ENCODE measurements at regions not wholly inside any gene's neighbourhood (a gene's known extent, or its start where the extent isn't known, plus 50 kb on each side); places are given as distances from the start of the nearest gene placed in this dataset.

GRCh38 chr20:24866008-24866407, 83.1 kb upstream of the CST7 start:
- H2AFZ ChIP-seq (ENCODE audit: low read depth, low read length) = no peak overlapping the region
- WGBS (ENCODE audit: insufficient coverage, low coverage, missing lambda C conversion rate) = 0% methylated on average over 1 of the region's 1 CpG
- no peak overlapping the region for H3K4me2 ChIP-seq (ENCODE audit: insufficient read depth, low read length)
- H3K36me3 ChIP-seq (ENCODE audit: control insufficient read depth, insufficient read depth, low read length) = no peaks in the 10 kb centered on the region
- ChIA-PET POLR2A (no interaction called here), CTCF (ENCODE audit: low intra/inter-chr PET ratio) (no interaction called here)
- H3K4me1 ChIP-seq (replicated peaks in 1 of 2; ENCODE audit: control insufficient read depth in 2 of 2, insufficient read depth in 2 of 2, low read length in 2 of 2) = no peaks in the 10 kb centered on the region
- no peaks in the 10 kb centered on the region for H3K9me1 ChIP-seq (ENCODE audit: control insufficient read depth, insufficient read depth, low read length)
- H3K79me2 ChIP-seq (ENCODE audit: control insufficient read depth, insufficient read depth, low read length) = no peaks in the 10 kb centered on the region
- in situ Hi-C loops (cut with MboI) (no loop called here), intact Hi-C loops (cut with micrococcal nuclease) (no loop called here)
- ATAC-seq (no peak), DNase-seq (ENCODE audit: extremely low read depth in 1 of 4, low spot score in 3 of 4) (no peak), FAIRE-seq (no peak)
- no TSS peak for BruUV-seq (replicated peaks)
- no peaks in the 10 kb centered on the region for H3K9me3 ChIP-seq (replicated peaks; ENCODE audit: control insufficient read depth, insufficient read depth, low read depth, low read length)
- H3K27me3 ChIP-seq (ENCODE audit: control insufficient read depth in 2 of 2, insufficient read depth in 2 of 2, low read length in 2 of 2) = no peaks in the 10 kb centered on the region
- H3K4me3 ChIP-seq = no peak overlapping the region
- H4K20me1 ChIP-seq (replicated peaks; ENCODE audit: control insufficient read depth, insufficient read depth, low read length) = no peaks in the 10 kb centered on the region
- H3K27ac ChIP-seq (ENCODE audit: extremely low read depth, low read depth, low read length) = no peak overlapping the region
- no peak overlapping the region for H3K9ac ChIP-seq (ENCODE audit: insufficient read depth in 1 of 2, low read depth in 2 of 2, low read length in 2 of 2)
- no peak for TF ChIP-seq POLR2H (tag; IDR thresholded peaks at IDR 0.05; ENCODE audit: low read depth)
- TF ChIP-seq ZNF184 (CRISPR knock-in tag; IDR thresholded peaks at IDR 0.05) = no peak
- no peak for TF ChIP-seq ZBTB5 (IDR thresholded peaks at IDR 0.05)

GRCh38 chr20:24866742-24867141, 82.3 kb upstream of the CST7 start:
- H4K20me1 ChIP-seq (replicated peaks; ENCODE audit: control insufficient read depth, insufficient read depth, low read length) = no peaks in the 10 kb centered on the region
- H3K36me3 ChIP-seq (ENCODE audit: control insufficient read depth, insufficient read depth, low read length) = no peaks in the 10 kb centered on the region
- no peak for TF ChIP-seq MAFF (IDR thresholded peaks at IDR 0.05; ENCODE audit: low read length)
- no peak for TF ChIP-seq ZNF408 (CRISPR knock-in tag; IDR thresholded peaks at IDR 0.05; ENCODE audit: low read depth)
- TF ChIP-seq ZBTB17 (CRISPR knock-in tag; IDR thresholded peaks at IDR 0.05) = no peak
- no peak for TF ChIP-seq RUNX1 (IDR thresholded peaks at IDR 0.05; ENCODE audit: low read depth)
- no peak for TF ChIP-seq SREBF1 (IDR thresholded peaks at IDR 0.05; ENCODE audit: borderline replicate concordance, low read depth, low read length)
- TF ChIP-seq HINFP (tag; conservative IDR thresholded peaks at IDR 0.05; ENCODE audit: low read depth) = no peak
- no peak for TF ChIP-seq KDM2B (CRISPR knock-in tag; IDR thresholded peaks at IDR 0.05)
- TF ChIP-seq ZNF175 (CRISPR knock-in tag; IDR thresholded peaks at IDR 0.05; ENCODE audit: low read depth) = no peak
- H3K9ac ChIP-seq (ENCODE audit: insufficient read depth in 1 of 2, low read depth in 2 of 2, low read length in 2 of 2) = no peak overlapping the region
- H3K27me3 ChIP-seq (ENCODE audit: control insufficient read depth in 2 of 2, insufficient read depth in 2 of 2, low read length in 2 of 2) = no peaks in the 10 kb centered on the region
- H3K4me2 ChIP-seq (ENCODE audit: insufficient read depth, low read length) = no peak overlapping the region
- no peak for FAIRE-seq
- H3K9me1 ChIP-seq (ENCODE audit: control insufficient read depth, insufficient read depth, low read length) = no peaks in the 10 kb centered on the region
- DNase-seq (ENCODE audit: extremely low read depth in 1 of 4, low spot score in 3 of 4) = no peak
- H3K4me1 ChIP-seq (replicated peaks in 1 of 2; ENCODE audit: control insufficient read depth in 2 of 2, insufficient read depth in 2 of 2, low read length in 2 of 2) = no peaks in the 10 kb centered on the region
- POLR2A ChIA-PET = no interaction called here
- H2AFZ ChIP-seq (ENCODE audit: low read depth, low read length) = no peak overlapping the region
- WGBS (ENCODE audit: insufficient coverage, low coverage, missing lambda C conversion rate) = 0% methylated on average over 2 of the region's 4 CpGs
- in situ Hi-C loops (cut with MboI) = no loop called here
- H3K9me3 ChIP-seq (replicated peaks; ENCODE audit: control insufficient read depth, insufficient read depth, low read depth, low read length) = no peaks in the 10 kb centered on the region
- no peaks in the 10 kb centered on the region for H3K79me2 ChIP-seq (ENCODE audit: control insufficient read depth, insufficient read depth, low read length)
- no peak overlapping the region for H3K27ac ChIP-seq (ENCODE audit: extremely low read depth, low read depth, low read length)
- intact Hi-C loops (cut with micrococcal nuclease) = no loop called here
- ATAC-seq = no peak
- CTCF ChIA-PET (ENCODE audit: low intra/inter-chr PET ratio) = no interaction called here
- no peak overlapping the region for H3K4me3 ChIP-seq
- BruUV-seq (replicated peaks) = no TSS peak
